Parathyroid adenoma (tissue), 2 donors: ENCODE measurements at regions not wholly inside any gene's neighbourhood (a gene's known extent, or its start where the extent isn't known, plus 50 kb on each side); places are given as distances from the start of the nearest gene placed in this dataset.

Source experiments
- H2AFZ ChIP-seq: fragments of 300-600 bp; sonication (generic); one replicate; pipeline ENCODE4 v1.7.0; 2017; ENCODE audit warnings: antibody characterized with exemption, mild to moderate bottlenecking
- H3K27ac ChIP-seq: fragments of 300-600 bp; sonication (generic); one replicate; pipeline ENCODE4 v1.7.0; 2017
- H3K27me3 ChIP-seq: fragments of 300-600 bp; sonication (generic); one replicate; pipeline ENCODE4 v1.7.0; 2017; ENCODE audit warnings: low read length; ENCODE audit not compliant: control insufficient read depth, insufficient read depth
- H3K36me3 ChIP-seq: fragments of 300-600 bp; sonication (generic); one replicate; pipeline ENCODE4 v1.7.0; 2017; ENCODE audit warnings: low read length; ENCODE audit not compliant: control insufficient read depth, insufficient read depth
- H3K4me1 ChIP-seq: fragments of 300-600 bp; sonication (generic); one replicate; pipeline ENCODE4 v1.7.0; 2017; ENCODE audit warnings: control low read depth
- H3K4me2 ChIP-seq: fragments of 300-600 bp; sonication (generic); one replicate; pipeline ENCODE4 v1.7.0; 2017; ENCODE audit warnings: low read length
- H3K4me3 ChIP-seq: fragments of 300-600 bp; sonication (generic); one replicate; pipeline ENCODE4 v1.7.0; 2017; ENCODE audit warnings: low read depth, low read length
- H3K79me2 ChIP-seq: fragments of 300-600 bp; sonication (generic); one replicate; pipeline ENCODE4 v1.7.0; 2017; ENCODE audit warnings: control low read depth
- H3K9ac ChIP-seq: fragments of 300-600 bp; sonication (generic); one replicate; pipeline ENCODE4 v1.7.0; 2017; ENCODE audit warnings: mild to moderate bottlenecking
- H3K9me3 ChIP-seq: fragments of 300-600 bp; sonication (generic); one replicate; pipeline ENCODE4 v1.7.0; 2017; ENCODE audit warnings: low read length; ENCODE audit not compliant: control insufficient read depth
- CTCF ChIP-seq: fragments of 300-600 bp; sonication (generic); IDR thresholded peaks from one replicate; pipeline ENCODE4 v1.7.0; 2017; ENCODE audit warnings: antibody characterized with exemption, mild to moderate bottlenecking
- donor health status: primary hyperparathyroidism.

- no peak overlapping the region for H3K4me3 ChIP-seq
- H3K4me1 ChIP-seq: no peaks in the 10 kb centered on the region
- no peak for TF ChIP-seq CTCF
These were observed 174.9 kb downstream of the SEC14L1 start for GRCh38 chr17:77315551-77316190.

GRCh38 chr17:77316191-77316641 is 175.4 kb downstream of the SEC14L1 start:
- Histone ChIP-seq H3K36me3 (no peaks in the 10 kb centered on the region), H3K27me3 (no peaks in the 10 kb centered on the region), H2AFZ (no peak overlapping the region), H3K4me2 (no peak overlapping the region), H3K79me2 (peaks cover 77% of the 10 kb centered on the region), H3K4me1 (no peaks in the 10 kb centered on the region), H3K9me3 (no peaks in the 10 kb centered on the region), H3K4me3 (no peak overlapping the region), H3K27ac (no peak overlapping the region), H3K9ac (no peak overlapping the region)
- no peak for TF ChIP-seq CTCF

More at GRCh38 chr17:77315551-77316190, 174.9 kb downstream of the SEC14L1 start:
- H3K27me3 ChIP-seq: no peaks in the 10 kb centered on the region
- no peak overlapping the region for H2AFZ ChIP-seq
- peaks cover 76% of the 10 kb centered on the region for H3K79me2 ChIP-seq
- no peak overlapping the region for H3K27ac ChIP-seq
- no peaks in the 10 kb centered on the region for H3K9me3 ChIP-seq
- H3K4me2 ChIP-seq: no peak overlapping the region
- H3K36me3 ChIP-seq: no peaks in the 10 kb centered on the region
- H3K9ac ChIP-seq: no peak overlapping the region

DNA sequence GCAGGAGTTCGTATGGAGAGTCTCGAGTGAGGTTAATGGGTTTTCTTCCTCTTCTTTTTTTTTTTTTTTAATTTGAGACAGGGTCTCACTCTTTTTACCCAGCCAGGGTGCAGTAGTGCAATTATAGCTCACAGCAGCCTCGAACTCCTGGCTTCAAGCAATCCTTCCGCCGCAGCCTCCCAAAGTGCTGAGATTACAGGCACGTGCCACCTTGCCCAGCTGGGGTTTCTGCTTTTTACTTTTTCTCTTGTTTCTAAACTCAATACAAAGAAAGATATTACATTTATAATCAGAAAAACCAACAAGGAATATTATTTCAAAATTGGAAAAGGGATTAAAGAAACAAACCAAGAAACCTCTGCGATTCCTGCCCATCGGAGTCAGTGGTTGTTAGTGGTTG is 175.9 kb downstream of the SEC14L1 start:
- Histone ChIP-seq H3K4me2 (no peak overlapping the region), H3K4me3 (no peak overlapping the region), H2AFZ (no peak overlapping the region), H3K4me1 (no peaks in the 10 kb centered on the region), H3K9ac (no peak overlapping the region), H3K79me2 (peaks cover 75% of the 10 kb centered on the region), H3K27ac (no peak overlapping the region), H3K36me3 (no peaks in the 10 kb centered on the region), H3K9me3 (no peaks in the 10 kb centered on the region), H3K27me3 (no peaks in the 10 kb centered on the region)
- TF ChIP-seq CTCF: no peak

DNA sequence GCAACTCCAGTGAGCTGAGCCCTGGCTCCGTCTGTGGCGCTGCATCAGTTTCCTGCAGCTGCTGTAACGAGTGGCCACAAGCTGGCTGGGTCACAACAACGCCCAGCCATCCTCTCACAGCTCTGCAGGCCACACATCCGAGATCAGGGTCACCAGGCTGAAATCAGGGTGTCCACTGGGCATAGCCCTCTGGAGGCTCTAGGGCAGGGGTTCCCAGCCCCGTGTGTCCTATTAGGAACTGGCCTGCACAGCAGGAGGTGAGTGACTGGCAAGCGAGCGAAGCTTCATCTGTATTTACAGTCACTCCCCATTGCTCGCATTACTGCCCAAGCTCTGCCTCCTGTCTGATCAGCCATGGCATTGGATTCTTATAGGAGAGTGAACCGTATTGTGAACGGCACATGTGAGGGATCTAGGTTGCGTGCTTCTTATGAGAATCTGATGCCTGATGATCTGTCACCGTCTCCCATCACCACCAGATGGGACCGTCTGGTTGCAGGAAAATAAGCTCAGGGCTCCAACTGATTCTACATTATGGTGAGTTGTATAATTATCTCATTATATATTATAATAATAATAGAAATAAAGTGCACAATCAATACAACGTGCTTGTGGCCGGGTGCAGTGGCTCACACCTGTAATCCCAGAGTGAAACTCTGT is 176.5 kb downstream of the SEC14L1 start:
- Histone ChIP-seq H3K4me1 (peaks cover 2% of the 10 kb centered on the region), H3K79me2 (peaks cover 74% of the 10 kb centered on the region), H3K9ac (no peak overlapping the region), H3K9me3 (no peaks in the 10 kb centered on the region), H3K4me3 (no peak overlapping the region), H2AFZ (no peak overlapping the region), H3K27me3 (no peaks in the 10 kb centered on the region), H3K4me2 (no peak overlapping the region), H3K27ac (no peak overlapping the region), H3K36me3 (no peaks in the 10 kb centered on the region)
- no peak for TF ChIP-seq CTCF
